ENCODE measurements at regions not wholly inside any gene's neighbourhood (a gene's known extent, or its start where the extent isn't known, plus 50 kb on each side); places are given as distances from the start of the nearest gene placed in this dataset.

GRCh38 chr13:90702050-90702449 is 645.4 kb upstream of the MIR17HG start:
- no peaks in the 10 kb centered on the region for H3K27me3 ChIP-seq
- H3K4me1 ChIP-seq = no peaks in the 10 kb centered on the region
- no peaks in the 10 kb centered on the region for H3K36me3 ChIP-seq
- H3K9me3 ChIP-seq = no peaks in the 10 kb centered on the region
- DNase-seq (no peak), ATAC-seq (no peak)
- intact Hi-C loops (cut with DNase I) = no loop called here
- 30% methylated on average over 5 of the region's 5 CpGs for WGBS (ENCODE audit: insufficient coverage, low coverage, low lambda C conversion rate, missing lambda C conversion rate)
- H3K27ac ChIP-seq = no peak overlapping the region
- TF ChIP-seq CTCF (IDR thresholded peaks at IDR 0.05) (no peak), POLR2A (IDR thresholded peaks at IDR 0.05) (no peak)
- no peak overlapping the region for H3K4me3 ChIP-seq

GRCh38 chr13:90706631-90707030 is 640.9 kb upstream of the MIR17HG start:
- no peak overlapping the region for H3K27ac ChIP-seq
- no peaks in the 10 kb centered on the region for H3K4me1 ChIP-seq
- no peaks in the 10 kb centered on the region for H3K36me3 ChIP-seq
- TF ChIP-seq CTCF (IDR thresholded peaks at IDR 0.05) (no peak), POLR2A (IDR thresholded peaks at IDR 0.05) (no peak)
- 65% methylated on average over 4 of the region's 4 CpGs for WGBS (ENCODE audit: insufficient coverage, low coverage, low lambda C conversion rate, missing lambda C conversion rate)
- DNase-seq (no peak), ATAC-seq (no peak)
- H3K27me3 ChIP-seq = no peaks in the 10 kb centered on the region
- no peaks in the 10 kb centered on the region for H3K9me3 ChIP-seq
- H3K4me3 ChIP-seq = no peak overlapping the region
- intact Hi-C loops (cut with DNase I) = no loop called here

GRCh38 chr13:90708128-90708527 is 639.4 kb upstream of the MIR17HG start:
- H3K36me3 ChIP-seq = no peaks in the 10 kb centered on the region
- intact Hi-C loops (cut with DNase I) = no loop called here
- no peak overlapping the region for H3K4me3 ChIP-seq
- H3K27me3 ChIP-seq = no peaks in the 10 kb centered on the region
- no peak for DNase-seq
- TF ChIP-seq CTCF (IDR thresholded peaks at IDR 0.05) (no peak), POLR2A (IDR thresholded peaks at IDR 0.05) (no peak)
- H3K27ac ChIP-seq = no peak overlapping the region
- no peaks in the 10 kb centered on the region for H3K4me1 ChIP-seq
- no peak for ATAC-seq
- 64% methylated on average over 1 of the region's 1 CpG for WGBS (ENCODE audit: insufficient coverage, low coverage, low lambda C conversion rate, missing lambda C conversion rate)
- H3K9me3 ChIP-seq = no peaks in the 10 kb centered on the region

- no peaks in the 10 kb centered on the region for H3K9me3 ChIP-seq
- H3K36me3 ChIP-seq = no peaks in the 10 kb centered on the region
- no peak overlapping the region for H3K4me3 ChIP-seq
- TF ChIP-seq CTCF (IDR thresholded peaks at IDR 0.05) = no peak
- TF ChIP-seq POLR2A (IDR thresholded peaks at IDR 0.05) = no peak
- no peak overlapping the region for H3K27ac ChIP-seq
- 60% methylated on average over 1 of the region's 1 CpG for WGBS (ENCODE audit: insufficient coverage, low coverage, low lambda C conversion rate, missing lambda C conversion rate)
- intact Hi-C loops (cut with DNase I) = no loop called here
- DNase-seq = no peak
- H3K27me3 ChIP-seq = no peaks in the 10 kb centered on the region
- no peaks in the 10 kb centered on the region for H3K4me1 ChIP-seq
- ATAC-seq = no peak
Observed at GRCh38 chr13:90709319-90709718, 638.2 kb upstream of the MIR17HG start.

GRCh38 chr13:90710164-90710759 is 637.2 kb upstream of the MIR17HG start:
- no peaks in the 10 kb centered on the region for H3K27me3 ChIP-seq
- no peaks in the 10 kb centered on the region for H3K9me3 ChIP-seq
- H3K4me1 ChIP-seq = no peaks in the 10 kb centered on the region
- WGBS (ENCODE audit: insufficient coverage, low coverage, low lambda C conversion rate, missing lambda C conversion rate) = 51% methylated on average over 5 of the region's 5 CpGs
- intact Hi-C loops (cut with DNase I) = no loop called here
- DNase-seq = no peak
- H3K4me3 ChIP-seq = no peak overlapping the region
- no peaks in the 10 kb centered on the region for H3K36me3 ChIP-seq
- no peak overlapping the region for H3K27ac ChIP-seq
- TF ChIP-seq CTCF (IDR thresholded peaks at IDR 0.05) = no peak
- no peak for TF ChIP-seq POLR2A (IDR thresholded peaks at IDR 0.05)
- no peak for ATAC-seq
